ENCODE measurements at regions not wholly inside any gene's neighbourhood (a gene's known extent, or its start where the extent isn't known, plus 50 kb on each side); places are given as distances from the start of the nearest gene placed in this dataset.

DNA sequence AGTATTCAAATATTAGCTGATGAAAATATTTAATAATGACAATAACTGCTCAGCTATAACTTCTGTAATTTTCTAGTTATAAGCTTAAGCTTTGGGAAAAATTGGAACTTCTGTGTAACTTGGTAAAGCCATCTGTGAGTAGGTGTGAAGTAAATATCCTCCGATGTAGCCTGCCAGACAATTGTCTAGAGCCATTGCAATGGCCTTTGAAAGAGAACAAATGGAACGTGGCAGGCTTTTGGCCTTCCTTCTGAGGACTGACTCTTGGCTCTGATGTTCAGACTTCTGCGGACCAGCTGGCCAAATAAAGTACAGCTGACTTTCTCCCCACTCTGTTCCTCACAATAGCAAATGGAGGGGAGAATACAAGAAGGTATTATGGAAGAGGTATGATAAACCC, 203.4 kb upstream of the NMUR2 start:
- TF ChIP-seq, protein P1, sequence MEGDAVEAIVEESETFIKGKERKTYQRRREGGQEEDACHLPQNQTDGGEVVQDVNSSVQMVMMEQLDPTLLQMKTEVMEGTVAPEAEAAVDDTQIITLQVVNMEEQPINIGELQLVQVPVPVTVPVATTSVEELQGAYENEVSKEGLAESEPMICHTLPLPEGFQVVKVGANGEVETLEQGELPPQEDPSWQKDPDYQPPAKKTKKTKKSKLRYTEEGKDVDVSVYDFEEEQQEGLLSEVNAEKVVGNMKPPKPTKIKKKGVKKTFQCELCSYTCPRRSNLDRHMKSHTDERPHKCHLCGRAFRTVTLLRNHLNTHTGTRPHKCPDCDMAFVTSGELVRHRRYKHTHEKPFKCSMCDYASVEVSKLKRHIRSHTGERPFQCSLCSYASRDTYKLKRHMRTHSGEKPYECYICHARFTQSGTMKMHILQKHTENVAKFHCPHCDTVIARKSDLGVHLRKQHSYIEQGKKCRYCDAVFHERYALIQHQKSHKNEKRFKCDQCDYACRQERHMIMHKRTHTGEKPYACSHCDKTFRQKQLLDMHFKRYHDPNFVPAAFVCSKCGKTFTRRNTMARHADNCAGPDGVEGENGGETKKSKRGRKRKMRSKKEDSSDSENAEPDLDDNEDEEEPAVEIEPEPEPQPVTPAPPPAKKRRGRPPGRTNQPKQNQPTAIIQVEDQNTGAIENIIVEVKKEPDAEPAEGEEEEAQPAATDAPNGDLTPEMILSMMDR (IDR thresholded peaks at IDR 0.05 in 2 of 3, conservative IDR thresholded peaks at IDR 0.05 in 1 of 3; ENCODE audit: borderline replicate concordance in 1 of 3, insufficient read depth in 1 of 3, low read depth in 2 of 3, low read length in 2 of 3), result no peak
- TF ChIP-seq, protein P2, sequence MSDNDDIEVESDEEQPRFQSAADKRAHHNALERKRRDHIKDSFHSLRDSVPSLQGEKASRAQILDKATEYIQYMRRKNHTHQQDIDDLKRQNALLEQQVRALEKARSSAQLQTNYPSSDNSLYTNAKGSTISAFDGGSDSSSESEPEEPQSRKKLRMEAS (IDR thresholded peaks at IDR 0.05), result no peak
